Ovary (tissue), 3 donors: ENCODE measurements at regions not wholly inside any gene's neighbourhood (a gene's known extent, or its start where the extent isn't known, plus 50 kb on each side); places are given as distances from the start of the nearest gene placed in this dataset.

ENCODE experiments used
- CTCF ChIP-seq, 3 donors: fragments of 450-650 bp in 2 of 3; fragments of 200-600 bp in 1 of 3; IDR thresholded peaks; one replicate each; pipeline versions ENCODE4 v1.5.1 to v1.8.0; 2016 to 2022; ENCODE audit warnings: antibody characterized with exemption in 3 of 3, mild to moderate bottlenecking in 1 of 3
- POLR2A ChIP-seq: fragments of 450-650 bp; IDR thresholded peaks from one replicate; pipeline ENCODE4 v1.6.1; 2017; ENCODE audit warnings: antibody characterized with exemption, mild to moderate bottlenecking, moderate library complexity
- donor health status: DM: no; HTN: no; CAD: no.

GRCh38 chr4:136390824-136391223, 1141.5 kb downstream of the PCDH18 start:
- TF ChIP-seq CTCF (IDR thresholded peaks at IDR 0.05): no peak
- no peak for TF ChIP-seq POLR2A
